H9 (cell line): ENCODE measurements at regions not wholly inside any gene's neighbourhood (a gene's known extent, or its start where the extent isn't known, plus 50 kb on each side); places are given as distances from the start of the nearest gene placed in this dataset.
A peak's percentile ranks its signal among the peaks of the same experiment; 100 is the strongest.

Source experiments
- DNase-seq: peaks from one replicate; pipeline ENCODE4 v3.0.0-alpha.2; 2017
- H2AFZ ChIP-seq: one replicate; pipeline ENCODE4 v1.6.1; 2013; ENCODE audit warnings: mild to moderate bottlenecking, low read length, control low read depth, moderate library complexity
- H2AK5ac ChIP-seq: 2 replicates; pipeline ENCODE4 v1.6.1; 2013; ENCODE audit warnings: low read length, control low read depth, mixed read lengths; ENCODE audit not compliant: insufficient read length
- H2BK120ac ChIP-seq: one replicate; pipeline ENCODE4 v1.6.1; 2013; ENCODE audit warnings: low read depth, mild to moderate bottlenecking, low read length, control low read depth, inconsistent platforms; ENCODE audit not compliant: poor library complexity, severe bottlenecking
- H2BK12ac ChIP-seq: 2 replicates; pipeline ENCODE4 v1.6.1; 2013; ENCODE audit warnings: low read length, control low read depth, mixed read lengths, low read depth; ENCODE audit not compliant: insufficient read length
- H2BK15ac ChIP-seq: 2 replicates; pipeline ENCODE4 v1.6.1; 2013; ENCODE audit warnings: low read depth, low read length, control low read depth
- H2BK20ac ChIP-seq: one replicate; pipeline ENCODE4 v1.6.1; 2013; ENCODE audit warnings: low read depth, mild to moderate bottlenecking, low read length, control low read depth, inconsistent platforms; ENCODE audit not compliant: poor library complexity, severe bottlenecking
- H2BK5ac ChIP-seq: 2 replicates; pipeline ENCODE4 v1.6.1; 2013; ENCODE audit warnings: low read length, control low read depth, mixed read lengths; ENCODE audit not compliant: insufficient read length
- H3K14ac ChIP-seq: 2 replicates; pipeline ENCODE4 v1.6.1; 2013; ENCODE audit warnings: low read length, control low read depth; ENCODE audit not compliant: insufficient read depth
- H3K18ac ChIP-seq: 2 replicates; pipeline ENCODE4 v1.6.1; 2013; ENCODE audit warnings: low read depth, mild to moderate bottlenecking, mixed read lengths, low read length, control low read depth; ENCODE audit not compliant: insufficient read length
- H3K23ac ChIP-seq: 2 replicates; pipeline ENCODE4 v1.6.1; 2013; ENCODE audit warnings: low read length, control low read depth, mixed read lengths, low read depth; ENCODE audit not compliant: insufficient read length
- H3K23me2 ChIP-seq: 2 replicates; pipeline ENCODE4 v1.6.1; 2013; ENCODE audit warnings: low read depth, mild to moderate bottlenecking, mixed read lengths, low read length, control low read depth; ENCODE audit not compliant: insufficient read length, poor library complexity, severe bottlenecking
- H3K27ac ChIP-seq: 2 replicates; pipeline ENCODE4 v1.5.1; 2013; ENCODE audit warnings: low read length, control low read depth, mixed read lengths, low read depth; ENCODE audit not compliant: insufficient read length
- H3K27me3 ChIP-seq: 2 replicates; pipeline ENCODE4 v1.6.1; 2013; ENCODE audit warnings: low read length, control low read depth, inconsistent platforms; ENCODE audit not compliant: insufficient read depth
- H3K4ac ChIP-seq: 2 replicates; pipeline ENCODE4 v1.6.1; 2013; ENCODE audit warnings: low read depth, mild to moderate bottlenecking, control low read depth, inconsistent platforms, low read length, moderate library complexity
- H3K4me1 ChIP-seq: 2 replicates; pipeline ENCODE4 v1.6.1; 2013; ENCODE audit warnings: low read length, control low read depth, inconsistent platforms; ENCODE audit not compliant: insufficient read depth
- H3K4me2 ChIP-seq: 2 replicates; pipeline ENCODE4 v1.6.1; 2013; ENCODE audit warnings: low read length, control low read depth, mixed read lengths; ENCODE audit not compliant: insufficient read length, insufficient read depth
- H3K56ac ChIP-seq: 2 replicates; pipeline ENCODE4 v1.6.1; 2013; ENCODE audit warnings: low read depth, mild to moderate bottlenecking, mixed read lengths, low read length, control low read depth; ENCODE audit not compliant: insufficient read length
- H3K79me1 ChIP-seq: 2 replicates; pipeline ENCODE4 v1.6.1; 2013; ENCODE audit warnings: low read depth, mild to moderate bottlenecking, moderate library complexity, low read length, control low read depth, inconsistent platforms; ENCODE audit not compliant: insufficient read depth, poor library complexity, severe bottlenecking
- H3K79me2 ChIP-seq: 2 replicates; pipeline ENCODE4 v1.6.1; 2013; ENCODE audit warnings: low read length, control low read depth, inconsistent platforms; ENCODE audit not compliant: insufficient read depth
- H3K9ac ChIP-seq: 2 replicates; pipeline ENCODE4 v1.6.1; 2013; ENCODE audit warnings: low read length, control low read depth, mixed read lengths; ENCODE audit not compliant: insufficient read length; ENCODE audit errors: extremely low read depth
- H3K9me3 ChIP-seq: one replicate; pipeline ENCODE4 v1.6.1; 2013; ENCODE audit warnings: low read depth, low read length, inconsistent platforms; ENCODE audit not compliant: control insufficient read depth
- H3T11ph ChIP-seq: one replicate; pipeline ENCODE4 v1.6.1; 2013; ENCODE audit warnings: mild to moderate bottlenecking, low read length, control low read depth, inconsistent platforms
- H4K20me1 ChIP-seq: one replicate; pipeline ENCODE4 v1.6.1; 2013; ENCODE audit not compliant: control insufficient read depth, insufficient read length, insufficient read depth
- H4K5ac ChIP-seq: 2 replicates; pipeline ENCODE4 v1.6.1; 2013; ENCODE audit warnings: low read depth, mild to moderate bottlenecking, mixed read lengths, low read length, control low read depth; ENCODE audit not compliant: insufficient read length
- H4K8ac ChIP-seq: replicated peaks from 2 replicates; pipeline ENCODE4 v1.6.1; 2013; ENCODE audit warnings: low read length, control low read depth, mixed read lengths, low read depth; ENCODE audit not compliant: insufficient read length
- H4K91ac ChIP-seq: 2 replicates; pipeline ENCODE4 v1.6.1; 2013; ENCODE audit warnings: low read depth, mild to moderate bottlenecking, moderate library complexity, mixed read lengths, low read length, control low read depth; ENCODE audit not compliant: insufficient read length
- H3K27ac Mint-ChIP-seq, 3 experiments: 2 replicates in 2 of 3; 3 replicates in 1 of 3; pipeline ENCODE4 v1.8.0; 2020 to 2021; ENCODE audit warnings: mixed read lengths in 3 of 3, mild to moderate bottlenecking in 1 of 3, moderate library complexity in 1 of 3
- H3K27me3 Mint-ChIP-seq: 2 replicates; pipeline ENCODE4 v1.8.0; 2021; ENCODE audit warnings: low read depth, mild to moderate bottlenecking, moderate library complexity, mixed read lengths
- H3K36me3 Mint-ChIP-seq, 3 experiments: 2 replicates in 2 of 3; 3 replicates in 1 of 3; pipeline ENCODE4 v1.8.0; 2020 to 2021; ENCODE audit warnings: low read depth in 3 of 3, mixed read lengths in 3 of 3; ENCODE audit not compliant: insufficient read depth in 1 of 3
- H3K4me1 Mint-ChIP-seq, 2 experiments: 2 replicates each; pipeline ENCODE4 v1.8.0; 2020; ENCODE audit warnings: mixed read lengths in 2 of 2
- H3K4me3 Mint-ChIP-seq, 2 experiments: 2 replicates in 1 of 2; 3 replicates in 1 of 2; pipeline ENCODE4 v1.8.0; 2020 to 2021; ENCODE audit warnings: mild to moderate bottlenecking in 2 of 2, mixed read lengths in 2 of 2, moderate library complexity in 1 of 2
- H3K9me3 Mint-ChIP-seq, 2 experiments: 2 replicates in 1 of 2; 3 replicates in 1 of 2; pipeline ENCODE4 v1.8.0; 2020; ENCODE audit warnings: mild to moderate bottlenecking in 2 of 2, mixed read lengths in 2 of 2, moderate library complexity in 1 of 2
- WGBS: extraction: QIAGEN DNeasy Blood & Tissue Kit; methylation state at CpG from one replicate; pipeline ENCODE4 v1.1.7; 2013; ENCODE audit warnings: missing lambda C conversion rate, low lambda C conversion rate, mixed read lengths; ENCODE audit not compliant: insufficient read length; ENCODE audit errors: extremely low coverage; 5-methylcytosine and 5-hydroxymethylcytosine counted together
- TF ChIP-seq, protein P1 (sequence below): fragments of 200-600 bp; sonication (generic); conservative IDR thresholded peaks from 3 replicates; pipeline ENCODE4 v1.8.0; 2021; ENCODE audit warnings: antibody characterized with exemption, mild to moderate bottlenecking

DNA sequence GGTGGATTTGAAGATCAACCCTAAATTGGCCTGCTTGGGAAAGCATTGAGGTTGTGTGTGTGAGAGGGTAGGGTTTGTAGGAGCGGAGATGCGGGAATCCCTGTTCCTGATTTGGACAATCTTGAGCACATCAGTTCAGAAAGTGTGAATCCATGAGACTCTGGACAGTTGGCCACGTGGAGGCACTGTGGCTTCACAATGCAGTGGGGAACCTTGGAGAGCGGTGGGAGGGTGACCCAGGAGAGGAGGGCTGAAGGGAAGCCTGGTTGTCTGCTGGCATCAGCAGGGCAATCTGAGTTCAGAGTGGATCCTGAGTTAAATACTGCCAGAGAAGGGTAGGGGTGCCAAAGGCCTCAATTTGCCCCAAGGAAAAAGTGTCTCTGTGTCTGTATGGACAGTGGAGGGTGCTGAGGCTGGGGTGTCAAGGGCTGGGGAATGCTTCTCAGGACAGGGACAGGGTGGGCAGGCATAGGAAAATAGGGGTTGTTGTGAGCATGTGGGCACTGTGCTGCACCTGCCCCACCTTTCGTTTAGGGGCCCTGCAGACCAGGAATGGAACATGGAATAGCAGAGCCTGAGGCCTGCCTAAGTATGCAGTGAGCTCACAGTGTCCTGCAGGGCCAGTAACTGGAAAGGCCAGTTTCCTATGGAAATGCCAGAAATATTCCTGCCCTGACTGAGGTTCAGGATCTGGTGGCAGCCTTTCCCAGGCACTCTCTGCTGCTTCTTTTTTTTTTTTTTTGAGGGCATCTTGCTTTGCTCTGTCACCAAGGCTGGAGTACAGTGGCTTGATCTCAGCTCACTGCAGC lies 162.9 kb upstream of the PRSS58 start:
- Histone ChIP-seq H4K8ac (no peak overlapping the region), H4K5ac (no peak overlapping the region), H2BK5ac (no peak overlapping the region), H3K56ac (no peak overlapping the region), H4K91ac (no peak overlapping the region), H3K27me3 (no peaks in the 10 kb centered on the region), H3K23me2 (no peaks in the 10 kb centered on the region), H3K27ac (no peak overlapping the region), H3K9me3 (no peaks in the 10 kb centered on the region), H4K20me1 (no peaks in the 10 kb centered on the region), H3K4me1 (no peaks in the 10 kb centered on the region), H3K4ac (no peak overlapping the region), H3K79me2 (no peaks in the 10 kb centered on the region), H2BK12ac (no peak overlapping the region), H3K14ac (no peak overlapping the region), H2AFZ (no peak overlapping the region), H2BK15ac (no peak overlapping the region), H3T11ph (no peak overlapping the region), H3K79me1 (no peaks in the 10 kb centered on the region), H3K9ac (no peak overlapping the region), H2BK20ac (no peak overlapping the region), H3K23ac (no peak overlapping the region), H3K4me2 (no peak overlapping the region), H2BK120ac (no peak overlapping the region), H2AK5ac (no peak overlapping the region), H3K18ac (no peak overlapping the region)
- H3K36me3 Mint-ChIP-seq = no peaks in the 10 kb centered on the region
- WGBS = no CpG with 5 or more reads among the region's 5 CpGs
- H3K9me3 Mint-ChIP-seq = no peaks in the 10 kb centered on the region; a peak in 1 of 5 replicates
- peak overlapping the region in 1 of 2 experiments; percentile 8; a peak in 1 of 5 replicates for H3K4me3 Mint-ChIP-seq
- no peaks in the 10 kb centered on the region; the same call in 1 of the 2 replicates for H3K27me3 Mint-ChIP-seq
- no peak overlapping the region; a peak in 1 of 7 replicates for H3K27ac Mint-ChIP-seq
- peak; percentile 40 for DNase-seq
- peaks cover 20 to 24% of the 10 kb centered on the region in 2 experiments for H3K4me1 Mint-ChIP-seq
- TF ChIP-seq, protein P1, sequence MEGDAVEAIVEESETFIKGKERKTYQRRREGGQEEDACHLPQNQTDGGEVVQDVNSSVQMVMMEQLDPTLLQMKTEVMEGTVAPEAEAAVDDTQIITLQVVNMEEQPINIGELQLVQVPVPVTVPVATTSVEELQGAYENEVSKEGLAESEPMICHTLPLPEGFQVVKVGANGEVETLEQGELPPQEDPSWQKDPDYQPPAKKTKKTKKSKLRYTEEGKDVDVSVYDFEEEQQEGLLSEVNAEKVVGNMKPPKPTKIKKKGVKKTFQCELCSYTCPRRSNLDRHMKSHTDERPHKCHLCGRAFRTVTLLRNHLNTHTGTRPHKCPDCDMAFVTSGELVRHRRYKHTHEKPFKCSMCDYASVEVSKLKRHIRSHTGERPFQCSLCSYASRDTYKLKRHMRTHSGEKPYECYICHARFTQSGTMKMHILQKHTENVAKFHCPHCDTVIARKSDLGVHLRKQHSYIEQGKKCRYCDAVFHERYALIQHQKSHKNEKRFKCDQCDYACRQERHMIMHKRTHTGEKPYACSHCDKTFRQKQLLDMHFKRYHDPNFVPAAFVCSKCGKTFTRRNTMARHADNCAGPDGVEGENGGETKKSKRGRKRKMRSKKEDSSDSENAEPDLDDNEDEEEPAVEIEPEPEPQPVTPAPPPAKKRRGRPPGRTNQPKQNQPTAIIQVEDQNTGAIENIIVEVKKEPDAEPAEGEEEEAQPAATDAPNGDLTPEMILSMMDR = peak; percentile 47; the same call in 2 of the 3 replicates
